ENCODE measurements at regions not wholly inside any gene's neighbourhood (a gene's known extent, or its start where the extent isn't known, plus 50 kb on each side); places are given as distances from the start of the nearest gene placed in this dataset.

- no peak overlapping the region for H3K4me3 ChIP-seq (ENCODE audit: low read depth, poor library complexity, severe bottlenecking)
- no peak for TF ChIP-seq CTCF (IDR thresholded peaks at IDR 0.05)
- TF ChIP-seq POLR2A (IDR thresholded peaks at IDR 0.05) = no peak
- WGBS, 2 donors = 75 to 82% methylated on average over 10 of the region's 10 CpGs
- no peak for DNase-seq (ENCODE audit: low spot score in 2 of 2)
- intact Hi-C loops (cut with DNase I; ENCODE audit: low total_unique reads) = no loop called here
Measured at GRCh38 chr3:171959532-171960089, 79.8 kb upstream of the FNDC3B start.

GRCh38 chr3:171960159-171960558 is 79.2 kb upstream of the FNDC3B start:
- H3K4me3 ChIP-seq (ENCODE audit: low read depth, poor library complexity, severe bottlenecking) = no peak overlapping the region
- DNase-seq (ENCODE audit: low spot score in 2 of 2) = no peak
- TF ChIP-seq POLR2A (IDR thresholded peaks at IDR 0.05) = no peak
- TF ChIP-seq CTCF (IDR thresholded peaks at IDR 0.05) = no peak
- intact Hi-C loops (cut with DNase I; ENCODE audit: low total_unique reads) = no loop called here
- WGBS, 2 donors = 84% methylated on average over 4 of the region's 4 CpGs

GRCh38 chr3:171962137-171962720 is 77.1 kb upstream of the FNDC3B start:
- intact Hi-C loops (cut with DNase I; ENCODE audit: low total_unique reads) = no loop called here
- TF ChIP-seq POLR2A (IDR thresholded peaks at IDR 0.05) (no peak), CTCF (IDR thresholded peaks at IDR 0.05) (no peak)
- no peak overlapping the region for H3K4me3 ChIP-seq (ENCODE audit: low read depth, poor library complexity, severe bottlenecking)
- no peak for DNase-seq (ENCODE audit: low spot score in 2 of 2)
- 92 to 95% methylated on average over 7 of the region's 7 CpGs for WGBS, 2 donors

- H3K4me3 ChIP-seq (ENCODE audit: low read depth, poor library complexity, severe bottlenecking) = no peak overlapping the region
- intact Hi-C loops (cut with DNase I; ENCODE audit: low total_unique reads) = no loop called here
- 97 to 98% methylated on average over 3 of the region's 3 CpGs for WGBS, 2 donors
- no peak for DNase-seq (ENCODE audit: low spot score in 2 of 2)
- TF ChIP-seq POLR2A (IDR thresholded peaks at IDR 0.05) (no peak), CTCF (IDR thresholded peaks at IDR 0.05) (no peak)
Measured at GRCh38 chr3:171963546-171963945, 75.8 kb upstream of the FNDC3B start.

GRCh38 chr3:171965067-171965712 is 74.2 kb upstream of the FNDC3B start:
- intact Hi-C loops (cut with DNase I; ENCODE audit: low total_unique reads) = no loop called here
- DNase-seq (ENCODE audit: low spot score in 2 of 2) = no peak
- WGBS, 2 donors = 89 to 93% methylated on average over 6 of the region's 6 CpGs
- H3K4me3 ChIP-seq (ENCODE audit: low read depth, poor library complexity, severe bottlenecking) = no peak overlapping the region
- TF ChIP-seq CTCF (IDR thresholded peaks at IDR 0.05) (no peak), POLR2A (IDR thresholded peaks at IDR 0.05) (no peak)

Measured in lower leg skin (tissue), 4 donors.